H1 (cell line): ENCODE measurements at regions not wholly inside any gene's neighbourhood (a gene's known extent, or its start where the extent isn't known, plus 50 kb on each side); places are given as distances from the start of the nearest gene placed in this dataset.

ENCODE experiments used
- EP300 ChIP-seq, 2 experiments: IDR thresholded peaks; 1 replicate in 1 of 2; 2 replicates in 1 of 2; pipeline ENCODE4 v1.6.1; 2011 to 2012; ENCODE audit warnings: low read depth in 2 of 2, low read length in 2 of 2, mild to moderate bottlenecking in 2 of 2, borderline replicate concordance in 1 of 2, inconsistent platforms in 1 of 2, moderate library complexity in 1 of 2
- JUN ChIP-seq: IDR thresholded peaks from 2 replicates; pipeline ENCODE4 v1.6.1; 2011; ENCODE audit warnings: low read depth, mild to moderate bottlenecking, improper control_type of control experiment, low read length
- SRF ChIP-seq: IDR thresholded peaks from 2 replicates; pipeline ENCODE4 v1.6.1; 2011; ENCODE audit warnings: mild to moderate bottlenecking, low read depth, low read length, moderate library complexity

GRCh38 chr1:238343852-238344251 lies 453.1 kb upstream of the ZP4 start:
- TF ChIP-seq EP300 (IDR thresholded peaks at IDR 0.05; ENCODE audit: borderline replicate concordance in 1 of 2, low read depth in 2 of 2, low read length in 2 of 2) (no peak), SRF (no peak), JUN (no peak)
